ENCODE measurements at regions not wholly inside any gene's neighbourhood (a gene's known extent, or its start where the extent isn't known, plus 50 kb on each side); places are given as distances from the start of the nearest gene placed in this dataset.

DNA sequence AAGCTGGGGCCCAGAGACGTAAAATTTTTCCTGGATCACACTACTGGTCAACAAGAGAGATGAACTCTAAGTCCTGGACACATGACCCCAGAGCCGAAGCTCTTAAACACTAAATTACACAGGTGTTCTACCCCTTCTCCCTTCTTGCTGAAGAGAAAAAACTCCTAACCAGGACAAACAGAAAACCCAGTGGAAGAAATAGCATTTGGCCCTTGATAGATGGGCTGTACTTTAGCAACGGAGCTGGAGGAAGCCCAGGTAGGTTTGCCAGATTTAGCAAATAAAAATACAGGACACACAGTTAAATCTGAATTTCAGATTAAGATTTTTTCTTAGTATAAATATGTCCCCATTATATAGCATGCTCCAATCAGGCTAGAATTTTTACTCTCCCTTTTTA is 72.7 kb downstream of the DIRAS3 start:
- no peak overlapping the region for H3K27ac ChIP-seq (replicated peaks)
- TF ChIP-seq, protein P1, sequence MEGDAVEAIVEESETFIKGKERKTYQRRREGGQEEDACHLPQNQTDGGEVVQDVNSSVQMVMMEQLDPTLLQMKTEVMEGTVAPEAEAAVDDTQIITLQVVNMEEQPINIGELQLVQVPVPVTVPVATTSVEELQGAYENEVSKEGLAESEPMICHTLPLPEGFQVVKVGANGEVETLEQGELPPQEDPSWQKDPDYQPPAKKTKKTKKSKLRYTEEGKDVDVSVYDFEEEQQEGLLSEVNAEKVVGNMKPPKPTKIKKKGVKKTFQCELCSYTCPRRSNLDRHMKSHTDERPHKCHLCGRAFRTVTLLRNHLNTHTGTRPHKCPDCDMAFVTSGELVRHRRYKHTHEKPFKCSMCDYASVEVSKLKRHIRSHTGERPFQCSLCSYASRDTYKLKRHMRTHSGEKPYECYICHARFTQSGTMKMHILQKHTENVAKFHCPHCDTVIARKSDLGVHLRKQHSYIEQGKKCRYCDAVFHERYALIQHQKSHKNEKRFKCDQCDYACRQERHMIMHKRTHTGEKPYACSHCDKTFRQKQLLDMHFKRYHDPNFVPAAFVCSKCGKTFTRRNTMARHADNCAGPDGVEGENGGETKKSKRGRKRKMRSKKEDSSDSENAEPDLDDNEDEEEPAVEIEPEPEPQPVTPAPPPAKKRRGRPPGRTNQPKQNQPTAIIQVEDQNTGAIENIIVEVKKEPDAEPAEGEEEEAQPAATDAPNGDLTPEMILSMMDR (IDR thresholded peaks at IDR 0.05; ENCODE audit: insufficient read depth, low read length), result no peak
- no peak for TF ChIP-seq SPI1 (IDR thresholded peaks at IDR 0.05; ENCODE audit: borderline replicate concordance, low read depth)
- TF ChIP-seq, protein P2, sequence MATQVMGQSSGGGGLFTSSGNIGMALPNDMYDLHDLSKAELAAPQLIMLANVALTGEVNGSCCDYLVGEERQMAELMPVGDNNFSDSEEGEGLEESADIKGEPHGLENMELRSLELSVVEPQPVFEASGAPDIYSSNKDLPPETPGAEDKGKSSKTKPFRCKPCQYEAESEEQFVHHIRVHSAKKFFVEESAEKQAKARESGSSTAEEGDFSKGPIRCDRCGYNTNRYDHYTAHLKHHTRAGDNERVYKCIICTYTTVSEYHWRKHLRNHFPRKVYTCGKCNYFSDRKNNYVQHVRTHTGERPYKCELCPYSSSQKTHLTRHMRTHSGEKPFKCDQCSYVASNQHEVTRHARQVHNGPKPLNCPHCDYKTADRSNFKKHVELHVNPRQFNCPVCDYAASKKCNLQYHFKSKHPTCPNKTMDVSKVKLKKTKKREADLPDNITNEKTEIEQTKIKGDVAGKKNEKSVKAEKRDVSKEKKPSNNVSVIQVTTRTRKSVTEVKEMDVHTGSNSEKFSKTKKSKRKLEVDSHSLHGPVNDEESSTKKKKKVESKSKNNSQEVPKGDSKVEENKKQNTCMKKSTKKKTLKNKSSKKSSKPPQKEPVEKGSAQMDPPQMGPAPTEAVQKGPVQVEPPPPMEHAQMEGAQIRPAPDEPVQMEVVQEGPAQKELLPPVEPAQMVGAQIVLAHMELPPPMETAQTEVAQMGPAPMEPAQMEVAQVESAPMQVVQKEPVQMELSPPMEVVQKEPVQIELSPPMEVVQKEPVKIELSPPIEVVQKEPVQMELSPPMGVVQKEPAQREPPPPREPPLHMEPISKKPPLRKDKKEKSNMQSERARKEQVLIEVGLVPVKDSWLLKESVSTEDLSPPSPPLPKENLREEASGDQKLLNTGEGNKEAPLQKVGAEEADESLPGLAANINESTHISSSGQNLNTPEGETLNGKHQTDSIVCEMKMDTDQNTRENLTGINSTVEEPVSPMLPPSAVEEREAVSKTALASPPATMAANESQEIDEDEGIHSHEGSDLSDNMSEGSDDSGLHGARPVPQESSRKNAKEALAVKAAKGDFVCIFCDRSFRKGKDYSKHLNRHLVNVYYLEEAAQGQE (IDR thresholded peaks at IDR 0.05; ENCODE audit: insufficient replicate concordance, low read depth), result no peak
- H3K27me3 ChIP-seq (ENCODE audit: insufficient read depth, poor library complexity, severe bottlenecking), result peaks cover 2% of the 10 kb centered on the region
- H3K4me3 ChIP-seq (replicated peaks; ENCODE audit: insufficient read depth, low read length), result no peak overlapping the region
- no peak for DNase-seq (ENCODE audit: low read depth in 1 of 2, low spot score in 1 of 2)

DNA sequence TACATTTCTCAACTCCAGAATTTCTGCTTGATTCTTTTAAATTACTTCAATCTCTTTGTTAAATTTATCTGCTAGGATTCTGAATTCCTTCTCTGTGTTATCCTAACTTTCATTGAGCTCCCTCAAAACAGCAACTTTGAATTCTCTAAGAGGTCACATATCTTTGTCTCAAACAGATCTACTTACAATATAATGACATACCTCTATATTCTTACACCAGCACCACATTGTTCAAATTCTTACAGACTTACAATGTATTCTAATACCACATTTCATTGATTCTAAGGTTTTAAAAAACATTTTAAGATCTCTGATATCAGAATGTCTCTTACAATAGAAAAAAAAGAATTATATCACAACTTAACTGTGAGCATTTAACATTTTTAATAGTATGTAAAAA is 77.4 kb downstream of the DIRAS3 start:
- H3K4me3 ChIP-seq (replicated peaks; ENCODE audit: insufficient read depth, low read length), result no peak overlapping the region
- H3K27ac ChIP-seq (replicated peaks), result no peak overlapping the region
- peaks cover 2% of the 10 kb centered on the region for H3K27me3 ChIP-seq (ENCODE audit: insufficient read depth, poor library complexity, severe bottlenecking)
- no peak for DNase-seq (ENCODE audit: low read depth in 1 of 2, low spot score in 1 of 2)
- TF ChIP-seq, protein P1 (IDR thresholded peaks at IDR 0.05; ENCODE audit: insufficient read depth, low read length), result no peak
- no peak for TF ChIP-seq GABPA (IDR thresholded peaks at IDR 0.05; ENCODE audit: low read depth)
- no peak for TF ChIP-seq POLR2AphosphoS5 (IDR thresholded peaks at IDR 0.05; ENCODE audit: low read depth)
- no peak for TF ChIP-seq SPI1 (IDR thresholded peaks at IDR 0.05; ENCODE audit: borderline replicate concordance, low read depth)
- TF ChIP-seq, protein P2 (IDR thresholded peaks at IDR 0.05; ENCODE audit: insufficient replicate concordance, low read depth), result no peak

DNA sequence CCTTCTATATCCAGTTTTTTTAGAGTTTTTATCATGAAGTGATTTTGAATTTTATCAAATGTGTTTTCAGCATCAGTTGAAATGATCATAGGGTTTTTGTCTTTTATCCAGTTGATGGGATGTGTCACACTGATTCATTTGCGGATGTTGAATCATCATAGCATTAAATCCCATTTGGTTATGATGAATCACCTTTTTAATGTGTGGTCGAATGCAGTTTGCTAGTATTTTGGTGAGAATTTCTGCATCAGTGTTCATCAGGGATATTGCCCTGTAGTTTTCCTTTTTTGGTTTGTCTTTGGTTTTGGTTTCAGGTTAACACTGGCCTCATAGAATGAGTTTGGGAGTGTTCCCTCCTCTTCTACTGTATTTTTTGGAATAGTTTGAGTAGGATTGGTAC is 80.3 kb downstream of the DIRAS3 start:
- TF ChIP-seq, protein P2 (IDR thresholded peaks at IDR 0.05; ENCODE audit: insufficient replicate concordance, low read depth), result no peak
- TF ChIP-seq, protein P1 (IDR thresholded peaks at IDR 0.05; ENCODE audit: insufficient read depth, low read length), result no peak
- TF ChIP-seq GABPA (IDR thresholded peaks at IDR 0.05; ENCODE audit: low read depth) (no peak), SPI1 (IDR thresholded peaks at IDR 0.05; ENCODE audit: borderline replicate concordance, low read depth) (no peak), POLR2AphosphoS5 (IDR thresholded peaks at IDR 0.05; ENCODE audit: low read depth) (no peak)
- no peak overlapping the region for H3K27ac ChIP-seq (replicated peaks)
- peaks cover 2% of the 10 kb centered on the region for H3K27me3 ChIP-seq (ENCODE audit: insufficient read depth, poor library complexity, severe bottlenecking)
- H3K4me3 ChIP-seq (replicated peaks; ENCODE audit: insufficient read depth, low read length), result no peak overlapping the region
- no peak for DNase-seq (ENCODE audit: low read depth in 1 of 2, low spot score in 1 of 2)
